A673 (cell line): ENCODE measurements at regions not wholly inside any gene's neighbourhood (a gene's known extent, or its start where the extent isn't known, plus 50 kb on each side); places are given as distances from the start of the nearest gene placed in this dataset.

Experiments
- CTCF ChIP-seq: fragments of 300-800, 200-600 bp; sonication (generic); conservative IDR thresholded peaks from 2 replicates; pipeline ENCODE4 v1.5.1; 2017; ENCODE audit warnings: low read depth, mild to moderate bottlenecking, antibody characterized with exemption, low read length, moderate library complexity, mixed read lengths
- EZH2 ChIP-seq: fragments of 200-600 bp; sonication (generic); IDR thresholded peaks from 2 replicates; pipeline ENCODE4 v1.6.1; 2017; ENCODE audit warnings: borderline replicate concordance, low read depth, mild to moderate bottlenecking, mixed read lengths, antibody characterized with exemption, low read length; ENCODE audit not compliant: poor library complexity, severe bottlenecking

- TF ChIP-seq CTCF (no peak), EZH2 (peak; percentile 59)
Measured at GRCh38 chr4:41880840-41881831, 54.1 kb upstream of the TMEM33 start.
